CD8-positive, alpha-beta memory T cell (primary cell): ENCODE measurements at regions not wholly inside any gene's neighbourhood (a gene's known extent, or its start where the extent isn't known, plus 50 kb on each side); places are given as distances from the start of the nearest gene placed in this dataset.
"Not testable (repeated sequence)": the region's sequence is repeated elsewhere in the genome, so short reads cannot be mapped to it uniquely, and the experiment has no call there.

ENCODE experiments used
- CTCF ChIA-PET: fragments of 350-600 bp; sonication (Branson Sonifier 250); formaldehyde crosslinking; loops from one replicate; lab custom pipeline; 2021; ENCODE audit warnings: antibody characterized with exemption; lab: Charles Lee
- POLR2A ChIA-PET: fragments of 350-600 bp; sonication (Branson Sonifier 250); formaldehyde crosslinking; loops from one replicate; lab custom pipeline; 2021; ENCODE audit warnings: antibody characterized with exemption; lab: Charles Lee
- DNase-seq, 5 donors: peaks; one replicate each; pipeline versions ENCODE4 v3.0.0 to v3.0.0-alpha.2; 2020 to 2022; ENCODE audit warnings: mixed read lengths in 1 of 5
- H3K27ac ChIP-seq: one replicate; pipeline ENCODE4 v1.7.0; 2013; ENCODE audit warnings: low read depth, mild to moderate bottlenecking, low read length, moderate library complexity
- H3K27me3 ChIP-seq: 2 replicates; pipeline ENCODE4 v1.7.0; 2013; ENCODE audit warnings: low read length, mild to moderate bottlenecking; ENCODE audit not compliant: insufficient read depth, poor library complexity, severe bottlenecking
- H3K36me3 ChIP-seq: 2 replicates; pipeline ENCODE4 v1.7.0; 2013; ENCODE audit warnings: mild to moderate bottlenecking, low read length, moderate library complexity; ENCODE audit not compliant: insufficient read depth
- H3K4me1 ChIP-seq: 2 replicates; pipeline ENCODE4 v1.7.0; 2013; ENCODE audit warnings: mild to moderate bottlenecking, low read length, moderate library complexity; ENCODE audit not compliant: insufficient read depth
- H3K4me3 ChIP-seq: 2 replicates; pipeline ENCODE4 v1.7.0; 2013; ENCODE audit warnings: mild to moderate bottlenecking, low read length
- H3K9me3 ChIP-seq: 2 replicates; pipeline ENCODE4 v1.7.0; 2013; ENCODE audit warnings: mild to moderate bottlenecking, low read length
- H3K27ac Mint-ChIP-seq, 8 donors: one replicate each; pipeline ENCODE4 v1.8.0; 2020 to 2021; ENCODE audit warnings: mixed read lengths in 8 of 8, mild to moderate bottlenecking in 6 of 8, inconsistent platforms in 3 of 8, moderate library complexity in 3 of 8
- H3K27me3 Mint-ChIP-seq, 2 donors: one replicate each; pipeline ENCODE4 v1.8.0; 2020 to 2021; ENCODE audit warnings: mixed read lengths in 2 of 2, mild to moderate bottlenecking in 1 of 2, moderate library complexity in 1 of 2
- H3K36me3 Mint-ChIP-seq, 3 donors: one replicate each; pipeline ENCODE4 v1.8.0; 2020 to 2021; ENCODE audit warnings: mixed read lengths in 3 of 3, inconsistent platforms in 1 of 3, mild to moderate bottlenecking in 1 of 3
- H3K4me1 Mint-ChIP-seq, 3 donors: one replicate each; pipeline ENCODE4 v1.8.0; 2020 to 2021; ENCODE audit warnings: mixed read lengths in 3 of 3, inconsistent platforms in 1 of 3, mild to moderate bottlenecking in 1 of 3
- H3K4me3 Mint-ChIP-seq, 7 donors: one replicate each; pipeline ENCODE4 v1.8.0; 2020 to 2021; ENCODE audit warnings: mixed read lengths in 7 of 7, mild to moderate bottlenecking in 6 of 7, moderate library complexity in 4 of 7, inconsistent platforms in 2 of 7
- H3K9me3 Mint-ChIP-seq, 5 donors: one replicate each; pipeline ENCODE4 v1.8.0; 2020 to 2022; ENCODE audit warnings: mixed read lengths in 5 of 5, mild to moderate bottlenecking in 3 of 5, moderate library complexity in 2 of 5, inconsistent platforms in 1 of 5

GRCh38 chr5:53261245-53261644, 151.7 kb upstream of the MOCS2 start:
- no peaks in the 10 kb centered on the region for H3K27me3 ChIP-seq
- ChIA-PET POLR2A (no interaction called here), CTCF (no interaction called here)
- H3K9me3 Mint-ChIP-seq: no peaks in the 10 kb centered on the region
- DNase-seq: no peak
- no peak overlapping the region for H3K27ac ChIP-seq
- H3K4me3 Mint-ChIP-seq: no peak overlapping the region
- H3K4me3 ChIP-seq: no peak overlapping the region
- peaks cover 0 to 11% of the 10 kb centered on the region in 2 donors for H3K27me3 Mint-ChIP-seq
- no peaks in the 10 kb centered on the region for H3K4me1 Mint-ChIP-seq
- no peaks in the 10 kb centered on the region for H3K9me3 ChIP-seq
- H3K36me3 ChIP-seq: no peaks in the 10 kb centered on the region
- H3K4me1 ChIP-seq: no peaks in the 10 kb centered on the region
- H3K27ac Mint-ChIP-seq: no peak overlapping the region
- no peaks in the 10 kb centered on the region for H3K36me3 Mint-ChIP-seq

GRCh38 chr5:53262348-53262970, 152.9 kb upstream of the MOCS2 start:
- Histone ChIP-seq H3K4me3 (no peak overlapping the region), H3K9me3 (no peaks in the 10 kb centered on the region), H3K36me3 (no peaks in the 10 kb centered on the region), H3K27me3 (no peaks in the 10 kb centered on the region), H3K4me1 (no peaks in the 10 kb centered on the region), H3K27ac (no peak overlapping the region)
- no peak for DNase-seq
- Mint-ChIP-seq H3K4me1 (no peaks in the 10 kb centered on the region), H3K27me3 (peaks cover 4 to 12% of the 10 kb centered on the region in 2 donors), H3K4me3 (no peak overlapping the region), H3K27ac (no peak overlapping the region), H3K9me3 (no peaks in the 10 kb centered on the region), H3K36me3 (no peaks in the 10 kb centered on the region)
- ChIA-PET POLR2A (no interaction called here), CTCF (no interaction called here)

- Histone ChIP-seq H3K4me1 (no peaks in the 10 kb centered on the region), H3K36me3 (no peaks in the 10 kb centered on the region), H3K9me3 (no peaks in the 10 kb centered on the region), H3K27me3 (no peaks in the 10 kb centered on the region), H3K4me3 (no peak overlapping the region), H3K27ac (no peak overlapping the region)
- H3K27ac Mint-ChIP-seq: no peak overlapping the region
- H3K4me3 Mint-ChIP-seq: no peak overlapping the region
- H3K9me3 Mint-ChIP-seq: peaks cover 0 to 3% (median 0%) of the 10 kb centered on the region in 5 donors
- no peak for DNase-seq
- ChIA-PET CTCF (no interaction called here), POLR2A (no interaction called here)
- H3K4me1 Mint-ChIP-seq: no peaks in the 10 kb centered on the region
- H3K36me3 Mint-ChIP-seq: no peaks in the 10 kb centered on the region
- H3K27me3 Mint-ChIP-seq: peaks cover 4 to 16% of the 10 kb centered on the region in 2 donors
These were observed 153.6 kb upstream of the MOCS2 start for GRCh38 chr5:53263151-53263550.

GRCh38 chr5:53265043-53265442, 155.5 kb upstream of the MOCS2 start:
- H3K9me3 Mint-ChIP-seq: peaks cover 0 to 4% (median 0%) of the 10 kb centered on the region in 5 donors
- H3K27me3 Mint-ChIP-seq: peaks cover 4 to 16% of the 10 kb centered on the region in 2 donors
- H3K4me3 Mint-ChIP-seq: no peak overlapping the region
- no peak overlapping the region for H3K27ac ChIP-seq
- H3K9me3 ChIP-seq: no peaks in the 10 kb centered on the region
- CTCF ChIA-PET: no interaction called here
- no peak overlapping the region for H3K27ac Mint-ChIP-seq
- no peak for DNase-seq
- H3K4me3 ChIP-seq: no peak overlapping the region
- no peaks in the 10 kb centered on the region for H3K27me3 ChIP-seq
- no peaks in the 10 kb centered on the region for H3K4me1 Mint-ChIP-seq
- H3K4me1 ChIP-seq: no peaks in the 10 kb centered on the region
- POLR2A ChIA-PET: no interaction called here
- H3K36me3 ChIP-seq: no peaks in the 10 kb centered on the region
- H3K36me3 Mint-ChIP-seq: no peaks in the 10 kb centered on the region

- DNase-seq, H3K9me3 ChIP-seq, H3K4me3 ChIP-seq, H3K27ac Mint-ChIP-seq, CTCF ChIA-PET, H3K27me3 ChIP-seq, H3K9me3 Mint-ChIP-seq, H3K36me3 Mint-ChIP-seq, POLR2A ChIA-PET, H3K4me3 Mint-ChIP-seq, H3K27ac ChIP-seq, H3K4me1 ChIP-seq, H3K4me1 Mint-ChIP-seq, H3K36me3 ChIP-seq: not testable (repeated sequence)
- peaks cover 4 to 16% of the 10 kb centered on the region in 2 donors for H3K27me3 Mint-ChIP-seq
These were observed 158.7 kb upstream of the MOCS2 start for GRCh38 chr5:53268241-53268640.

GRCh38 chr5:53275666-53276065, 166.1 kb upstream of the MOCS2 start:
- Histone ChIP-seq H3K27ac (no peak overlapping the region), H3K4me1 (no peaks in the 10 kb centered on the region), H3K27me3 (no peaks in the 10 kb centered on the region), H3K36me3 (no peaks in the 10 kb centered on the region), H3K9me3 (no peaks in the 10 kb centered on the region), H3K4me3 (no peak overlapping the region)
- no peak overlapping the region for H3K4me3 Mint-ChIP-seq
- H3K27me3 Mint-ChIP-seq: no peaks in the 10 kb centered on the region
- H3K36me3 Mint-ChIP-seq: no peaks in the 10 kb centered on the region
- ChIA-PET POLR2A (no interaction called here), CTCF (no interaction called here)
- no peak overlapping the region for H3K27ac Mint-ChIP-seq
- H3K9me3 Mint-ChIP-seq: peaks cover 0 to 3% (median 0%) of the 10 kb centered on the region in 5 donors
- DNase-seq: no peak
- H3K4me1 Mint-ChIP-seq: no peaks in the 10 kb centered on the region

- H3K9me3 ChIP-seq: no peaks in the 10 kb centered on the region
- no peaks in the 10 kb centered on the region for H3K4me1 ChIP-seq
- H3K36me3 ChIP-seq: no peaks in the 10 kb centered on the region
- POLR2A ChIA-PET: no interaction called here
- no peaks in the 10 kb centered on the region for H3K4me1 Mint-ChIP-seq
- no peaks in the 10 kb centered on the region for H3K27me3 ChIP-seq
- CTCF ChIA-PET: no interaction called here
- H3K27ac ChIP-seq: no peak overlapping the region
- H3K27ac Mint-ChIP-seq: no peak overlapping the region
- no peak overlapping the region for H3K4me3 ChIP-seq
- peaks cover 0 to 4% (median 3%) of the 10 kb centered on the region in 5 donors for H3K9me3 Mint-ChIP-seq
- H3K36me3 Mint-ChIP-seq: no peaks in the 10 kb centered on the region
- H3K27me3 Mint-ChIP-seq: no peaks in the 10 kb centered on the region
- DNase-seq: no peak
- H3K4me3 Mint-ChIP-seq: no peak overlapping the region
These were observed 167.3 kb upstream of the MOCS2 start for GRCh38 chr5:53276825-53277224.

- POLR2A ChIA-PET: no interaction called here
- CTCF ChIA-PET: no interaction called here
- no peaks in the 10 kb centered on the region for H3K4me1 ChIP-seq
- H3K9me3 ChIP-seq: no peaks in the 10 kb centered on the region
- DNase-seq: no peak
- H3K27ac Mint-ChIP-seq: no peak overlapping the region
- H3K4me1 Mint-ChIP-seq: no peaks in the 10 kb centered on the region
- H3K4me3 Mint-ChIP-seq: no peak overlapping the region
- no peak overlapping the region for H3K4me3 ChIP-seq
- no peak overlapping the region for H3K27ac ChIP-seq
- no peaks in the 10 kb centered on the region for H3K36me3 ChIP-seq
- no peaks in the 10 kb centered on the region for H3K36me3 Mint-ChIP-seq
- no peaks in the 10 kb centered on the region for H3K27me3 ChIP-seq
- peaks cover 0 to 4% (median 3%) of the 10 kb centered on the region in 5 donors for H3K9me3 Mint-ChIP-seq
- no peaks in the 10 kb centered on the region for H3K27me3 Mint-ChIP-seq
These were observed 167.9 kb upstream of the MOCS2 start for GRCh38 chr5:53277491-53277890.
